ENCODE measurements at regions not wholly inside any gene's neighbourhood (a gene's known extent, or its start where the extent isn't known, plus 50 kb on each side); places are given as distances from the start of the nearest gene placed in this dataset.

GRCh38 chr10:113291413-113291812 is 261.4 kb upstream of the HABP2 start:
- H3K4me1 ChIP-seq: no peaks in the 10 kb centered on the region
- H3K36me3 ChIP-seq (ENCODE audit: low read depth, missing control alignments): no peaks in the 10 kb centered on the region
- DNase-seq: no peak
- no peaks in the 10 kb centered on the region for H3K27me3 ChIP-seq
- H3K4me3 ChIP-seq: no peak overlapping the region
- H3K9me3 ChIP-seq: no peaks in the 10 kb centered on the region
- no peak overlapping the region for H3K27ac ChIP-seq
- intact Hi-C loops (cut with DNase I; ENCODE audit: low total_unique reads): no loop called here
- 77 to 88% methylated on average over 2 of the region's 2 CpGs for WGBS, 2 donors
- TF ChIP-seq POLR2A (IDR thresholded peaks at IDR 0.05): no peak
- no peak for TF ChIP-seq CTCF (IDR thresholded peaks at IDR 0.05)

- intact Hi-C loops (cut with DNase I; ENCODE audit: low total_unique reads): no loop called here
- H3K27me3 ChIP-seq: no peaks in the 10 kb centered on the region
- H3K4me1 ChIP-seq: no peaks in the 10 kb centered on the region
- no peak overlapping the region for H3K4me3 ChIP-seq
- no peak overlapping the region for H3K27ac ChIP-seq
- DNase-seq: no peak
- H3K9me3 ChIP-seq: no peaks in the 10 kb centered on the region
- TF ChIP-seq CTCF (IDR thresholded peaks at IDR 0.05) (no peak), POLR2A (IDR thresholded peaks at IDR 0.05) (no peak)
- WGBS, 2 donors: 78 to 79% methylated on average over 3 of the region's 3 CpGs
- no peaks in the 10 kb centered on the region for H3K36me3 ChIP-seq (ENCODE audit: low read depth, missing control alignments)
Measured at GRCh38 chr10:113292086-113292485, 260.8 kb upstream of the HABP2 start.

DNA sequence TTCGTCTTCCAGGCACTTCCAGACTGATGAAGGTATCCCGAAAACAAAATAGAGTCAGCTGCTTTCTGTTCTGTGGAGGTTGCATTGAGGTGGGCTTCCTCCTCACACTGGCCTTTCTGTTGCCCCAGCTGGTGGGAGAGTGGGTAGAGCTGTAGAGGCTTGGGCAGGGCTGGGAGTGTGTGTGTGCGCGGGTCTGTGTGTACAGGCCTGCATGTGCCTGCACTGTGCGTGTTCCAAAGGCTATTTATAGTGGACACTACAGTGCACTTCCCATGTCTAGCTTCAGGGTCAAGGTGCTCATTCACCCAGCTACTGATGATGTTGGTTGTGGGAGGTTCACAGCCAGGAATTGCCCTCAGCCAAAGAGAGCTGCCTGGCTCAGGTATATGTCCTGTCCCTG is 260.1 kb upstream of the HABP2 start:
- no peak overlapping the region for H3K27ac ChIP-seq
- no peaks in the 10 kb centered on the region for H3K9me3 ChIP-seq
- no peak for DNase-seq
- TF ChIP-seq POLR2A (IDR thresholded peaks at IDR 0.05) (no peak), CTCF (IDR thresholded peaks at IDR 0.05) (no peak)
- WGBS, 2 donors: 81 to 94% methylated on average over 5 of the region's 5 CpGs
- no peaks in the 10 kb centered on the region for H3K4me1 ChIP-seq
- no peaks in the 10 kb centered on the region for H3K36me3 ChIP-seq (ENCODE audit: low read depth, missing control alignments)
- H3K27me3 ChIP-seq: no peaks in the 10 kb centered on the region
- H3K4me3 ChIP-seq: no peak overlapping the region
- intact Hi-C loops (cut with DNase I; ENCODE audit: low total_unique reads): no loop called here

GRCh38 chr10:113293167-113293566 is 259.7 kb upstream of the HABP2 start:
- no peak for DNase-seq
- Histone ChIP-seq H3K27ac (no peak overlapping the region), H3K27me3 (no peaks in the 10 kb centered on the region), H3K4me1 (no peaks in the 10 kb centered on the region), H3K36me3 (ENCODE audit: low read depth, missing control alignments) (no peaks in the 10 kb centered on the region), H3K4me3 (no peak overlapping the region), H3K9me3 (no peaks in the 10 kb centered on the region)
- 88 to 89% methylated on average over 4 of the region's 4 CpGs for WGBS, 2 donors
- no peak for TF ChIP-seq POLR2A (IDR thresholded peaks at IDR 0.05)
- TF ChIP-seq CTCF (IDR thresholded peaks at IDR 0.05): no peak
- intact Hi-C loops (cut with DNase I; ENCODE audit: low total_unique reads): no loop called here

GRCh38 chr10:113294868-113295267 is 258.0 kb upstream of the HABP2 start:
- Histone ChIP-seq H3K4me3 (no peak overlapping the region), H3K36me3 (ENCODE audit: low read depth, missing control alignments) (no peaks in the 10 kb centered on the region), H3K27ac (no peak overlapping the region), H3K27me3 (no peaks in the 10 kb centered on the region), H3K4me1 (no peaks in the 10 kb centered on the region), H3K9me3 (no peaks in the 10 kb centered on the region)
- no peak for DNase-seq
- 89 to 90% methylated on average over 3 of the region's 3 CpGs for WGBS, 2 donors
- intact Hi-C loops (cut with DNase I; ENCODE audit: low total_unique reads): no loop called here
- TF ChIP-seq CTCF (IDR thresholded peaks at IDR 0.05) (no peak), POLR2A (IDR thresholded peaks at IDR 0.05) (no peak)
